CD4-positive, alpha-beta T cell treated with Interleukin-10 for 1 hour (primary cell): ENCODE measurements at regions not wholly inside any gene's neighbourhood (a gene's known extent, or its start where the extent isn't known, plus 50 kb on each side); places are given as distances from the start of the nearest gene placed in this dataset.

ENCODE experiments used
- DNase-seq: peaks from one replicate; pipeline ENCODE4 v3.0.0-alpha.2; 2020

GRCh38 chr12:107415834-107416233 lies 269.8 kb upstream of the PWP1 start:
- no peak for DNase-seq

GRCh38 chr12:107417004-107417403 lies 268.6 kb upstream of the PWP1 start:
- no peak for DNase-seq

GRCh38 chr12:107418981-107419380 lies 266.6 kb upstream of the PWP1 start:
- no peak for DNase-seq

DNA sequence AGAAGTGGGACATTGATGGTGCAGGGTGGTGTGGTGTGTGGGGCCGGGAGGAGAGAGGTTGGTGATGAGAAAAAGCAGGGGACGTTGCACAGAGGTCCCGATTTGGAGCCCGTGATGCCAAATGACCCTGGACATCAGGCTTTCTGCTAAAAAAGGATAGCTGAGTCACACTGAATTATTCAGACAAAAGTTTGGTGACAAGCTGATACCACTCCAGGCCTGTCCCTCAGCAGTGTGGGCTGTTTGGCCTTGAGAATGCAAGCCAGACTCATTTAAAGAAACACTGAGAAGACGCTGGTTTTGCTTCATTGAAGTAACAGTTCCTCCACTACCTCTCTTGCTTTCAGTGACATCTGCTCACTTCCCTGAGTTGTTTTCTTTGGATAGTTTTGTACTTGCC lies 262.1 kb upstream of the PWP1 start:
- DNase-seq, result no peak

DNA sequence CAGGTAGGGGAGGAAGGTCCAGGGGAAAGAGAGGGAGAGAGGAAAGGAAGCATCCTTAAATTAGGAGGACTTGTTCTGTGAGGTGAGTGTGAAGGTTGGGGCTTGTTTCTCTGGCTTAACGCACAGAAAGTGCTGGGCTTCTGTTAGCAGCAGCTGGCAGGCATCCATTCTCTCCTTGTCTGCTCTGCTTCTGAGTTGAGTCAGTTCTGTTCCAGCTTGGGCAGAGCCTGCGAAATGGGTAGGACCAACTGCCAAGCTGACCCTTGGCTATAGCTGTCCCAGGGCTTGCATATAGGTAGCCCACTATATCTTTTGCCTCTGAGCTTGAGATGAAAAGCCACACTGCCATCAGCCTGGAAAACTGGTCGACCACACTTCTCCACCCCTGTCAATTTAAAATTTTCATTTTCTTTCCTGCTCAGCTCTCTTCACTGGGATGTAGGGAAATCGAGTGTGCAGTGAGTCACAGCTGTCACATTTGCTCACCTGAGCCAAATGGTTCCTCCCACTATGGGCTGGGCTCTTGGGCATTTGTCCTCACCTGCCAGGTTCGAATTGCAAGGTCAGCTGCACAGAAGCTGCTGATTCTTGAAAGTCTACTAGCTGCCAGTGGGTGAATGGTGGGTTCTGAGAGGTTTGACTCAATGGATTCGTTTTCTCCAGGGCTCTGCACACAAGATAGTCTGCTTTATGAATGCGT lies 256.4 kb upstream of the PWP1 start:
- no peak for DNase-seq

- no peak for DNase-seq
Measured at GRCh38 chr12:107431942-107432341, 253.7 kb upstream of the PWP1 start.

GRCh38 chr12:107435072-107435471 lies 250.5 kb upstream of the PWP1 start:
- no peak for DNase-seq

DNA sequence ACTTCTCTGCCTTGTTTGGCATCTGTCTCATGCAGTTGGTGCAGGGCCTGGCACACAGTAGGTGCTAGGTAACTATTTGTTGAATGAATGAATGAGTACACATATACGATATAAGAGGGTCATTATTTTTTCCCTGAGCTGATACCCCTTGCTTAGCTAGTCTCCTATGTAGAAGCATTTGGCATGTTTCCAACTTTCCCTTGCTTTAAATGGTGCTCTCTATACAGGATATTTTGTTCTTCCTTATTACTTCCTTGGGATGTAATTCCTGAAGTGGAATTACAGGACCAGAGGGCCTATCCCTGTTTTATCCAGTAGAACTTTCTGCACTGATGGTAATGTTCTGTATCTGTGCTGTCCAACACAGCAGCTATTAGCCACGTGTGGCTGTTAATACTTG lies 250.1 kb upstream of the PWP1 start:
- no peak for DNase-seq

DNA sequence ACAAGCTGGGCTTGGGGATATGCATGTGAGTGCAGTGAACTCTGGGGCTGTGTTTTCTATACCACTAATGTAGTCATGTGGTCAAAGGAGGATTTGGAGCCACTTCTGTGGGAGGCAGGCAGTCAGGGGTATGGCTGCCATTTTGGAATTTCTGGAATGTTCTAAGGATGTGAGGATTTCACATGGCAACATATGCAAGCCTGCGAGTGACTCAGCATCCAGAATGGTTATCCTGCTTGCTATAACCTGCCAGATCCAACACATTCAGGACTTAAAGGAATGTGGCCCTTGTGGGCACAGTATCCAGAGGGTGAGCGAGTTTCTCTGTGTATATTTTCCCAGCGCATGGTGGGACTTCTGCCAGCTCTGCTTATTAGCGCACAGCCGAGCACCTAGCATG lies 249.2 kb upstream of the PWP1 start:
- no peak for DNase-seq

GRCh38 chr12:107436836-107437235 lies 248.8 kb upstream of the PWP1 start:
- no peak for DNase-seq

GRCh38 chr12:107437954-107438353 lies 247.6 kb upstream of the PWP1 start:
- no peak for DNase-seq

DNA sequence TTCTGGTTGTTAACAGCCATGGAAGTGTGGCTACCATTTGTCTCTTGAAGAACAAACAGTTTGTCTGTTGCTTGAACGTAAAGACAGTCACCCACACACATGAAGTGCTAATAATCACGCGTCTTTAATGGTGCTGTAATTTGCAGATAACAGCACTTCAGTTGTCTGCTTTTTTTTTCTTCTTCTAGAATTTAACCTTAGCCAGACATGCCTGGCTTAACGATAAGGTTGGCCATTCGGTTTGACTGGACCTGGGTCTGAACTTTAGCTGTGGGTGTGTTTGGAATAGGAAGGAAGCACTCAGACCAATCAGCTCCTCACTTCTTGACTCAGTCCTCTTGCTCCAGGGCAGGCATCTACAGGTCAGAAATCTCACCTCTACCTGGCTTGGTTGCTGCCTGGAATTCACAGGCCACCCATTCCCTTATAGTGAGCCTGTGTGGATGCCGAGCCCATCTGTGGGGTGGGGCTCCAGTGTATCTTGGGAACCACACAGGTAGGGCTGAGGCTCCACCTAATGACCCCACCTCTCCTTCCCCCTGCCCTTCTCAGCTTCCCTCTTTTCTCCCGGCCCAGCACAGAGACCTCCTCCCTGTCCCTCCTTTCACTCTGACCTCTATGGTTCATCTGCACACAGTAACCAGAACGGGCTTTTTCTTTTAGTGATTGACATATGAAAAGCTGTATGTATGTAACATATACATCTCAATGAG lies 246.4 kb upstream of the PWP1 start:
- DNase-seq, result no peak

GRCh38 chr12:107440606-107441005 lies 245.0 kb upstream of the PWP1 start:
- DNase-seq, result no peak

DNA sequence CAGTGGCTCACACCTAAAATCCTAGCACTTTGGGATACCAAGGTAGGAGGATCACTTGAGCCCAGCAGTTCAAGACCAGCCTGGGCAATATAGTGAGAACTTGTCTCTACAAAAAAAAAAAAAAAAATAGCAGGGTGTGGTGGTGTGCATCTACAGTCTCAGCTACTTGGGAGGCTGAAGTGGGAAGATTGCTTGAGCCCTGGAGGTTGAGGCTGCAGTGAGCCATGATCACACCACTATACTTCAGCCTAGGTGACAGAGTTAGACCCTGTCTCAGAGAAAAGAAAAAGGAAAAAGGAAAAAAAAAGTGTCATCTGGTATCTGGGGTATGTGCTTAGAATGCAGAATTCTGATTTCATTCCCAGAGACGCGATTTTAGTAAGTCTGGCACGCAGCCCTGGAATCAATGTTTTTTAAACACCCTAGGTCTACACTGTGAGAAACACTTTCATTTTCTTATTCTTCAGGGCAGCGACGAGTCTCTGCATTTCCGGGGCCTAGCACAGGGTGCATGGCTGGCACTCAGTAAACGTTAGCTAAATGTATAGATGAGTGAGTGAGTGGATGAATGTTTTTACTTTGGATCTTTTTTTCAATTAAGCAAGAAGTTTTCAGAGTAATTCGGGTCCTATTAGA lies 243.8 kb upstream of the PWP1 start:
- peak; percentile 23 for DNase-seq

DNA sequence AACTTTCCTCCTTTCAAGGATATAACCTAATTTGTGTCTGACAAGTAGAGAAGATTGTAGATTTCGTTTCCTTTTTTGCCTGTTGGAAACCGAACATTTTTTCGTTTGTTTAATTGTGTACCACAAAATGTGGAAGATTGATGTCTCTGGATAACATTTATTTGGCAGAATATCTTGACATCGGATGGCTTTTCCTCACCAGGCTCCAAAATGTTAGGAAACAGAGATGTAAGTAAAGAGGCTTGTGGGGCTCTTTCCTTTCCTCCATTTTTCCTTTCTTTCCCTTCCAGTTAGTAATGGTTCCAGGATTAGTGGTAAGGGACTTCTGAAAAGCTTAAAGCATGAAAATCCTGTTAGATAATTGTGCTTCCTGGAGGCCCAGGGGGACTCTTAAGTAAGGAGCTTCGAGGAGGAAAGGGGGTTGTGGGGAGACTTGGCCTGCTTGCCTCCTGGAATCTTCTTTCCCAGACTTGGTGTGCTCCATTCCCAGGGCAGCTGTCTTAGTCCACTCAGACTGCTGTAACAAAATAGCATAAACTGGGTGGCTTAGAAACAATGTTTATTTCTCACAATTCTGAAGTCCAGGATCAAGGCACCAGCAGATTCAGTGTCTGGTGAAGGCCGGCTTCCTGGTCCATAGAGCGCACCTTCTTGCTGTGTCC lies 243.1 kb upstream of the PWP1 start:
- DNase-seq, result no peak

GRCh38 chr12:107443320-107444090 lies 242.1 kb upstream of the PWP1 start:
- no peak for DNase-seq

DNA sequence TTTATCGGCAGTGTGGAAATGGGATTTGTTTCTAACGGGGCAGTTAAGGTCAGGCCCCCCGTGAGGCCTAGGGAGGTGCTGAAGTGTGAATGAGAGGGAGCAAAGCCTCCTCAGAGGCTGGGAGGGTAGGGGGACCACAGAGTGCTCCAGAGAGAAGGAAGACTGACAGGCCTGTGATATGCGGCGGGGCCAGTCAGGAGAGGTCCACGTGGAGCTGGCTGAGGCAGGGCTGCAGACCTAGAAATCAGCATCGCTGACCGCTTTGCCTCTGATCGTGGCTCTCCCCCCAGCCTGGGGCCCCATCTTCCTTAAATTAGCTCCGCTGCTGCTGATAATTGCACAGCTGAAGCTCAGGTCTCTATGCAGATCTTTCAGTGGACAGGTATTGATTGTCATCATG lies 240.8 kb upstream of the PWP1 start:
- DNase-seq, result no peak

- no peak for DNase-seq
Measured at GRCh38 chr12:107446476-107446875, 239.1 kb upstream of the PWP1 start.

- no peak for DNase-seq
Measured at GRCh38 chr12:107447336-107447735, 238.3 kb upstream of the PWP1 start.

- DNase-seq, result no peak
Measured at GRCh38 chr12:107448198-107448597, 237.4 kb upstream of the PWP1 start.

DNA sequence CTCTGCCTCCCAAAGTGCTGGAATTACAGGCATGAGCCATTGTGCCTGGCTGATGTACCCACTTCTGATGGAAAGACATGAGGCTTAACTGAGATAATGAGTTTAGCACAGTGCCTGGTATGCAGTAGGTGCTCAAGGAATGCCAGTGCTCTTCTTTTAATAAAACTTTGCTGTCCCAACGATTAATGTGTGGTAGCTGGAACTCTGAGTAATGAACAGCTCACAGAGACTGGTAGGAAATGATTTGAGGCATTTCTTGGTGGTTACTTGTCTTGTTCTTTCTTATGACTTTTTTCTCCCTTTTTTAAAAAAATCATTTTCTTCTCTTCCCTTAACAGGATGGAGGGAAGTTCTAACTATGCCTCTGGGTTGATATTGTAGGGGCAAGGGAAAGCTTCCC lies 235.7 kb upstream of the PWP1 start:
- no peak for DNase-seq

GRCh38 chr12:107450541-107450940 lies 235.1 kb upstream of the PWP1 start:
- DNase-seq, result no peak

GRCh38 chr12:107451246-107451645 lies 234.4 kb upstream of the PWP1 start:
- no peak for DNase-seq
